Mucosa of descending colon (tissue), 3 donors: ENCODE measurements at regions not wholly inside any gene's neighbourhood (a gene's known extent, or its start where the extent isn't known, plus 50 kb on each side); places are given as distances from the start of the nearest gene placed in this dataset.

Experiments
- ATAC-seq: fragments of 200-7000 bp; cut with Tn5 transposase; one replicate; pipeline ENCODE4 v1.9.1; 2020; ENCODE audit warnings: mild to moderate bottlenecking, moderate library complexity
- DNase-seq, 3 donors: peaks; one replicate each; pipeline ENCODE4 v3.0.0-alpha.2; 2020
- H3K36me3 ChIP-seq: fragments of 200-600 bp; one replicate; pipeline ENCODE4 v1.8.0; 2021; ENCODE audit warnings: low read depth, mild to moderate bottlenecking
- H3K4me1 ChIP-seq: fragments of 200-600 bp; one replicate; pipeline ENCODE4 v1.8.0; 2021; ENCODE audit warnings: low read depth, mild to moderate bottlenecking
- H3K4me3 ChIP-seq: fragments of 200-600 bp; one replicate; pipeline ENCODE4 v1.8.0; 2021; ENCODE audit warnings: mild to moderate bottlenecking
- H3K9me3 ChIP-seq: fragments of 200-600 bp; one replicate; pipeline ENCODE4 v1.8.0; 2021; ENCODE audit warnings: mild to moderate bottlenecking
- intact Hi-C, 2 donors: fragments of 100-400 bp; cut with DNase I in 1 of 2; cut with micrococcal nuclease in 1 of 2; formaldehyde crosslinking; loops; one replicate each; pipeline versions ENCODE4 v1.11.0 to v1.11.1; 2022; cut with DNase I, micrococcal nuclease
- TF ChIP-seq, protein P1 (sequence below): fragments of 200-600 bp; IDR thresholded peaks from one replicate; pipeline ENCODE4 v1.8.0; 2022; ENCODE audit warnings: antibody characterized with exemption, mild to moderate bottlenecking
- donor health status: DM: no; HTN: no; CAD: no; lungs with moderate emphysema.
- donor health status: DM: no; HTN: no; CAD: no.
- donor health status: DM: no; HTN: yes; CAD: no.

DNA sequence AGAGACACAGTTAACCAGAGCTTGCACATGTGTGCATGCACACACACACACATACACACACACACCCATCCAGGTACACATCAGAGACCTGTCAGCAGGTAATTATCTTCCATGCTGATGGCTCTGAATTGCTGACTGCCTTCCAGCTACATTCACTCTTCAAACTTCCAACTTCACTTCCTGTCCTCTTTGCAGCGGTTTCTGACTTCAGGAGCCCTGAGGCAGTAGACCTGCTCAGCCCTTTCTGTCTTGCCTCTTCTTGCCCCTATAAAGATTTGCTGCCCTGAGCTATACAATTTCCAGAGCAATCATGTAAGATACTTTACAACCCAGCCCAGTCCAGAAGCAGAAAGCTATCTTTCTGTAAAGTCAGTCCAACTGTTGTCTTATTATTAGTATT is 310.2 kb downstream of the FGFR2 start:
- peaks cover 45% of the 10 kb centered on the region for H3K4me1 ChIP-seq
- H3K4me3 ChIP-seq = no peak overlapping the region
- DNase-seq (peak in 1 of 3 donors; percentile 50), ATAC-seq (peak; percentile 33)
- H3K9me3 ChIP-seq = no peaks in the 10 kb centered on the region
- TF ChIP-seq, protein P1, sequence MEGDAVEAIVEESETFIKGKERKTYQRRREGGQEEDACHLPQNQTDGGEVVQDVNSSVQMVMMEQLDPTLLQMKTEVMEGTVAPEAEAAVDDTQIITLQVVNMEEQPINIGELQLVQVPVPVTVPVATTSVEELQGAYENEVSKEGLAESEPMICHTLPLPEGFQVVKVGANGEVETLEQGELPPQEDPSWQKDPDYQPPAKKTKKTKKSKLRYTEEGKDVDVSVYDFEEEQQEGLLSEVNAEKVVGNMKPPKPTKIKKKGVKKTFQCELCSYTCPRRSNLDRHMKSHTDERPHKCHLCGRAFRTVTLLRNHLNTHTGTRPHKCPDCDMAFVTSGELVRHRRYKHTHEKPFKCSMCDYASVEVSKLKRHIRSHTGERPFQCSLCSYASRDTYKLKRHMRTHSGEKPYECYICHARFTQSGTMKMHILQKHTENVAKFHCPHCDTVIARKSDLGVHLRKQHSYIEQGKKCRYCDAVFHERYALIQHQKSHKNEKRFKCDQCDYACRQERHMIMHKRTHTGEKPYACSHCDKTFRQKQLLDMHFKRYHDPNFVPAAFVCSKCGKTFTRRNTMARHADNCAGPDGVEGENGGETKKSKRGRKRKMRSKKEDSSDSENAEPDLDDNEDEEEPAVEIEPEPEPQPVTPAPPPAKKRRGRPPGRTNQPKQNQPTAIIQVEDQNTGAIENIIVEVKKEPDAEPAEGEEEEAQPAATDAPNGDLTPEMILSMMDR = no peak
- intact Hi-C loops = no loop called here
- H3K36me3 ChIP-seq = no peaks in the 10 kb centered on the region

DNA sequence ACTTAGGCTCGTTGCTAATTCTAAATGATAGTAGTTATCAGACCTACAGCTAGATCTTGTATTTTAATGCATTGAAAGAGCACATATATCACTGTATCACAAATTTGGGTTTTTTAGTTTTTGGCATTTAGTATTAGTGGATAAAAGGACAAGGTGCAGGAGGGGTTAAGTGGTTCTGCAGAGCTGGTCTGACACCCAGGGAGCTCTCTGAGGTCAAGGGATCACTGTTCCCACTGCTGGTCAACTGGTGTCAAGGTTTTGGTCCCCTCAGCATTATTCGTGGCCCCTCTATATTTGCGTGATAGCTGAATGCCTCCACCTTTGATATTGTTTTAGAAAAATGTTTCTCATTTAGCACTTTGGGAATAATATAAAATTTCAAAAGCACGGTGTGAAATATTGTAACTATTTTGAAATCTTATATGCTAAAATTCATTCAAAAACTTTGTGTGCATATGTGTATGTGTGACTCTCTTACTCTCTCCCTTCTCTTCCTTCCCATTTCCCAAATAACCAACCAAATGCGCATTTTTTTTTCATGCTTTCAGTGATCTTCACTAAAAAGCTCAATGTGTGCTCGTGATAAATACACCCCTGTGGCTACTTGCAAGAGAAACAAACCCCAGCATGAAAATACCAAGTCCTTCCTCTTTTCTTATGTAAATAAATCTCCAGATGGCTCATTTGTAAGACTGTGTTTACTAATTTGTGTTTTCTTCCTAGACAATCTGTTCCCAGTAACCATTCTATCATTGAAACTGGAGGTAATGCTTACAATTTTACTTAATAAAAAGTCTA is 309.2 kb downstream of the FGFR2 start:
- DNase-seq (no peak), ATAC-seq (no peak)
- no peaks in the 10 kb centered on the region for H3K9me3 ChIP-seq
- TF ChIP-seq, protein P1 = no peak
- H3K4me3 ChIP-seq = no peak overlapping the region
- H3K36me3 ChIP-seq = no peaks in the 10 kb centered on the region
- peaks cover 45% of the 10 kb centered on the region for H3K4me1 ChIP-seq
- intact Hi-C loops = no loop called here

DNA sequence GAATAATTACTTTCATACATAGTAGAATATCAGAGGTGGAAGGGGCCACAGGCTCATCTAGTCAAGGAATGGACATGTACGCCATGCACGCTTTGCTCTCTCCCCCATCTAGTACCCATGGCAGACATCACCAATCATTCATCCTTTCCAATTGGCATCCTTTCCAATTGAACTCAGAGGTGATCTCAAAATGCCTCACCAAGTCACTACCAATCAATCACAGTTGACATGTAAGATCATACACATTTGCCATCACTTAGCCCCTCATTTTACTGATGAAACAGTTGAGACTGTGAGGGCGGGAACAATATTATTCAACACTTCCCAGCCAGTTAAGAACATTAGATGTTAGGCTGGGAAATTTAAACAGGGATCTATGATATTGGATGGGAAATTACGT is 308.4 kb downstream of the FGFR2 start:
- Histone ChIP-seq H3K36me3 (no peaks in the 10 kb centered on the region), H3K4me3 (no peak overlapping the region), H3K4me1 (peaks cover 41% of the 10 kb centered on the region), H3K9me3 (no peaks in the 10 kb centered on the region)
- DNase-seq = no peak
- intact Hi-C loops = no loop called here
- ATAC-seq = no peak
- TF ChIP-seq, protein P1 = no peak

DNA sequence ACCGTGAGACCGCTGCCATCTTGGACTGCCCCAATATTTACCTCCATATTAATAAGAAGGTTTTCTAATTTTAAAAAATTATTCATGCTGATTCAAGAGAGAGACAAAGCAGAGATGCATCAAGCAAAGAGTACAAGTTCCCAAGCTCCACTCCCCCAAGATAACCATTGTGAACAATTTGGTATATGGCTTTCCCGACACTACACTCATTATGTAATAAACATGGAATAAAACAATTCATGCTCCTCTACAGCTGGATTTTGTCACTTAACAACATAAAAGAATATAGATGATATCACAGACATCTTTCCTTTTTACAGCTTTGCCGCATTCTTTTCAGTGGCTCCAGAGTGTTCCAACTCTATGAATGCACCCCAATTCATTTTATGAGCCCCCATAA is 307.6 kb downstream of the FGFR2 start:
- intact Hi-C loops = no loop called here
- Histone ChIP-seq H3K4me3 (no peak overlapping the region), H3K9me3 (no peaks in the 10 kb centered on the region), H3K4me1 (peaks cover 44% of the 10 kb centered on the region), H3K36me3 (no peaks in the 10 kb centered on the region)
- TF ChIP-seq, protein P1 = no peak
- DNase-seq (peak in 1 of 3 donors; percentile 19), ATAC-seq (peak; percentile 67)

DNA sequence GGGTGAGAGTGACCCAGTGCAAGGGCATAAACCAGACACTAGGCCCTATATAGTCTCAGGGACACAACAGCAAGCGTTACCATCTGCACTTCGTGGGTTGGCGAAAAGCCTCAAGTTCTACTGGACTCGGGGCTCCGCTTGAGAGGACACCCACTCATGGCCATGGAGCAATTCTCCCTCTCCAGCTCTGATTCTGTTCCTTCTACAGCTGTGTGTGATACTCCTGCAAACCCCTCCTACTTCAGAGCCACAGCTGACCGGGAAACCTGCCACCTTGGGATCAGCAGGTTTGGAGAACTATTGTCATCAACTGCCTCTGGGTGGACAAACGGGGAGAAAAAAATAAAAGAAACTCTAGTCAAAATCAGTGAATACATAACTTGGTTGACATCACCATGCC is 306.9 kb downstream of the FGFR2 start:
- TF ChIP-seq, protein P1 = no peak
- no peaks in the 10 kb centered on the region for H3K36me3 ChIP-seq
- intact Hi-C loops = no loop called here
- DNase-seq = peak in 1 of 3 donors; percentile 21
- no peaks in the 10 kb centered on the region for H3K9me3 ChIP-seq
- ATAC-seq = no peak
- peaks cover 44% of the 10 kb centered on the region for H3K4me1 ChIP-seq
- H3K4me3 ChIP-seq = no peak overlapping the region
